Adrenal gland (tissue), 9 donors: ENCODE measurements at regions not wholly inside any gene's neighbourhood (a gene's known extent, or its start where the extent isn't known, plus 50 kb on each side); places are given as distances from the start of the nearest gene placed in this dataset.

ENCODE experiments used
- DNase-seq, 7 donors: peaks; one replicate each; pipeline ENCODE4 v3.0.0-alpha.2; 2019 to 2020
- H3K27ac ChIP-seq, 5 donors: fragments of 200-600 bp; sonication (generic) in 4 of 5; 1 replicate in 3 of 5; 2 replicates in 2 of 5; pipeline versions ENCODE4 v1.5.1 to v1.8.0; 2016 to 2020; ENCODE audit warnings: mild to moderate bottlenecking in 1 of 5
- H3K27me3 ChIP-seq: fragments of 200-600 bp; 2 replicates; pipeline ENCODE4 v1.8.0; 2021
- H3K36me3 ChIP-seq, 2 donors: fragments of 200-600 bp; replicated peaks in 1 of 2; 1 replicate in 1 of 2; 2 replicates in 1 of 2; pipeline versions ENCODE4 v1.5.1 to v1.8.0; 2018 to 2022
- H3K4me1 ChIP-seq, 2 donors: fragments of 200-600 bp; replicated peaks in 1 of 2; 1 replicate in 1 of 2; 2 replicates in 1 of 2; pipeline versions ENCODE4 v1.5.1 to v1.8.0; 2018 to 2021
- H3K4me3 ChIP-seq, 4 donors: fragments of 200-600 bp; sonication (generic) in 3 of 4; one replicate each; pipeline ENCODE4 v1.5.1; 2016 to 2018
- H3K9me3 ChIP-seq, 3 donors: fragments of 200-600 bp; sonication (generic) in 1 of 3; replicated peaks in 1 of 3; 1 replicate in 2 of 3; 2 replicates in 1 of 3; pipeline versions ENCODE4 v1.5.1 to v1.8.0; 2016 to 2021
- POLR2A ChIP-seq, 2 donors: fragments of 450-650 bp; IDR thresholded peaks; one replicate each; pipeline ENCODE4 v1.6.1; 2017; ENCODE audit warnings: antibody characterized with exemption in 2 of 2, mild to moderate bottlenecking in 2 of 2, moderate library complexity in 1 of 2
- WGBS, 4 donors: extraction: QIAGEN DNeasy Blood & Tissue Kit in 2 of 4; methylation state at CpG; one replicate each; pipeline versions ENCODE4 v1.1.5 to v1.1.7; 2013 to 2017; 5-methylcytosine and 5-hydroxymethylcytosine counted together
- intact Hi-C, 2 donors: fragments of 100-400 bp; cut with DNase I; formaldehyde crosslinking; loops; one replicate each; pipeline versions ENCODE4 v1.14.1 to v1.15.0; 2022 to 2023
- TF ChIP-seq, protein P1 (sequence below), 6 experiments: fragments of 450-650 bp in 4 of 6; fragments of 200-600 bp in 2 of 6; sonication (generic) in 1 of 6; IDR thresholded peaks; 1 replicate in 5 of 6; 2 replicates in 1 of 6; pipeline versions ENCODE4 v1.5.1 to v1.8.0; 2016 to 2021; ENCODE audit warnings: antibody characterized with exemption in 6 of 6, mild to moderate bottlenecking in 2 of 6, moderate library complexity in 1 of 6
- donor health status: healthy with polysubstance abuse.
- donor health status: Bipolar disorder and iron deficiency.
- donor health status: DM: yes; HTN: yes; CAD: no.
- donor health status: DM: no; HTN: no; CAD: no.
- donor health status: DM: no; HTN: no; CAD: no.

DNA sequence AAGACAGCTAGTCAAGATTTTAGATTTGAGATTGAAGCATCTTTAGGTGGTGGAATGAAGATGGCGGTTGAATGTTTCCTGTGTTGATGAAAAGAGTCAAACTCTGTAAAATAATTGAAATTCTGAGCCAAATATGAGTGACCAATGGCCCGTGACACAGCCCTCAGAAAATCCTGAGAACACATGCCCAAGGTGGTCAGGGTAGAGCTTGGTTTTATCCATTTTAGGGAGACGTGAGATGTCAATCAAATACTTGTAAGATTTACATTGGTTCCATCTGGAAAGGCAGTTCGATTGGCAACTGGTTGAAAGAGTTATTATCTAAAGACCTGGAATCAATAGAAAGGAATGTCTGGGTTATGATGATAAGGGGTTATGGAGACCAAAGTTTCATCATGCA, 198.0 kb upstream of the AGAP1 start:
- no peak for TF ChIP-seq POLR2A (IDR thresholded peaks at IDR 0.05)
- TF ChIP-seq, protein P1, sequence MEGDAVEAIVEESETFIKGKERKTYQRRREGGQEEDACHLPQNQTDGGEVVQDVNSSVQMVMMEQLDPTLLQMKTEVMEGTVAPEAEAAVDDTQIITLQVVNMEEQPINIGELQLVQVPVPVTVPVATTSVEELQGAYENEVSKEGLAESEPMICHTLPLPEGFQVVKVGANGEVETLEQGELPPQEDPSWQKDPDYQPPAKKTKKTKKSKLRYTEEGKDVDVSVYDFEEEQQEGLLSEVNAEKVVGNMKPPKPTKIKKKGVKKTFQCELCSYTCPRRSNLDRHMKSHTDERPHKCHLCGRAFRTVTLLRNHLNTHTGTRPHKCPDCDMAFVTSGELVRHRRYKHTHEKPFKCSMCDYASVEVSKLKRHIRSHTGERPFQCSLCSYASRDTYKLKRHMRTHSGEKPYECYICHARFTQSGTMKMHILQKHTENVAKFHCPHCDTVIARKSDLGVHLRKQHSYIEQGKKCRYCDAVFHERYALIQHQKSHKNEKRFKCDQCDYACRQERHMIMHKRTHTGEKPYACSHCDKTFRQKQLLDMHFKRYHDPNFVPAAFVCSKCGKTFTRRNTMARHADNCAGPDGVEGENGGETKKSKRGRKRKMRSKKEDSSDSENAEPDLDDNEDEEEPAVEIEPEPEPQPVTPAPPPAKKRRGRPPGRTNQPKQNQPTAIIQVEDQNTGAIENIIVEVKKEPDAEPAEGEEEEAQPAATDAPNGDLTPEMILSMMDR (IDR thresholded peaks at IDR 0.05) = no peak
- Histone ChIP-seq H3K4me3 (no peak overlapping the region), H3K27ac (no peak overlapping the region), H3K36me3 (no peaks in the 10 kb centered on the region), H3K9me3 (no peaks in the 10 kb centered on the region), H3K4me1 (no peaks in the 10 kb centered on the region), H3K27me3 (no peaks in the 10 kb centered on the region)
- intact Hi-C loops = no loop called here
- DNase-seq = no peak
- WGBS, 4 donors = 73 to 83% (median 78%) methylated on average over 4 of the region's 4 CpGs

DNA sequence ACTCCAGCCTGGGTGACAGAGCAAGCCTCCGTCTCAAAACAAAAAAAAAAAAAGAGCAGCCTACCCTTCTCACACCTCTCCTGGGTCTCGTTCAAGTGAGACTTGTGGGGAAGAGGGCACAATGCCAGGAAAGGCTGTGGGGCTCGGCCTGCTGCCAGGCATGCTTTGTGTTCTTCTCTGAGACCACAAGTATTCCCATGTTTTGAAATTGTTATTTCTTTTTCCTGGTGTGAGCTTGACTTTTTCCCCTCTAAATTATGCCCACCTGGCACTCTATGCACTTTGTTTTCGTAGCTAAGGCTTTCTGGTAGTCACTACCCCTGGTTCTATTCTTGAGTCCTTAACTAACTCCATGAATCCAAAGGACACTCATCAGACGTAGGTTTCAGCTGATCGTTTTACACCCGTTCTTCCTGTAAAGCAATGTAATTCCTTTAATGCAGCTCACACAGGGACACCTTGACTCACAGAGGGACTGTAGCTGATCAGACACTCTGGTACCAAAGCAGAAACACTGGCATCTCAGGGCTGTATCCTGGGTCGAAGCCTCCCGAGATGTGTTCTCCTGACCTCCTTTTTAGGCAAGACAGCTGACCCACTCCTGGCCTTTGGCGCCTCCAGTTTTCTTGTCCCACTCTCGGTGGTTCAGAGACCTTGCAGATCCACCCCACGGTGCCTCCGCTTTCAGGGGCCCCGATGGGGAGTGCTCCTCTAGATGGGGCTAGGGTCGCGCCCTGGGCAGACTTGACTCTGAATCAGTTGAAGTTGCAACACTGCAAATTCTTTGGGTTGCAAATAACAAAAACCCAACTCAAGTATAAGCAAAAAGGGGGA, 193.3 kb upstream of the AGAP1 start:
- H3K27me3 ChIP-seq = no peaks in the 10 kb centered on the region
- H3K27ac ChIP-seq = no peak overlapping the region
- no peaks in the 10 kb centered on the region for H3K4me1 ChIP-seq
- intact Hi-C loops = no loop called here
- TF ChIP-seq POLR2A (IDR thresholded peaks at IDR 0.05) = no peak
- TF ChIP-seq, protein P1 (IDR thresholded peaks at IDR 0.05) = no peak
- WGBS, 4 donors = 74 to 82% (median 78%) methylated on average over 9 to 16 of the region's 16 CpGs
- no peak for DNase-seq
- H3K36me3 ChIP-seq = no peaks in the 10 kb centered on the region
- no peaks in the 10 kb centered on the region for H3K9me3 ChIP-seq
- H3K4me3 ChIP-seq = no peak overlapping the region

DNA sequence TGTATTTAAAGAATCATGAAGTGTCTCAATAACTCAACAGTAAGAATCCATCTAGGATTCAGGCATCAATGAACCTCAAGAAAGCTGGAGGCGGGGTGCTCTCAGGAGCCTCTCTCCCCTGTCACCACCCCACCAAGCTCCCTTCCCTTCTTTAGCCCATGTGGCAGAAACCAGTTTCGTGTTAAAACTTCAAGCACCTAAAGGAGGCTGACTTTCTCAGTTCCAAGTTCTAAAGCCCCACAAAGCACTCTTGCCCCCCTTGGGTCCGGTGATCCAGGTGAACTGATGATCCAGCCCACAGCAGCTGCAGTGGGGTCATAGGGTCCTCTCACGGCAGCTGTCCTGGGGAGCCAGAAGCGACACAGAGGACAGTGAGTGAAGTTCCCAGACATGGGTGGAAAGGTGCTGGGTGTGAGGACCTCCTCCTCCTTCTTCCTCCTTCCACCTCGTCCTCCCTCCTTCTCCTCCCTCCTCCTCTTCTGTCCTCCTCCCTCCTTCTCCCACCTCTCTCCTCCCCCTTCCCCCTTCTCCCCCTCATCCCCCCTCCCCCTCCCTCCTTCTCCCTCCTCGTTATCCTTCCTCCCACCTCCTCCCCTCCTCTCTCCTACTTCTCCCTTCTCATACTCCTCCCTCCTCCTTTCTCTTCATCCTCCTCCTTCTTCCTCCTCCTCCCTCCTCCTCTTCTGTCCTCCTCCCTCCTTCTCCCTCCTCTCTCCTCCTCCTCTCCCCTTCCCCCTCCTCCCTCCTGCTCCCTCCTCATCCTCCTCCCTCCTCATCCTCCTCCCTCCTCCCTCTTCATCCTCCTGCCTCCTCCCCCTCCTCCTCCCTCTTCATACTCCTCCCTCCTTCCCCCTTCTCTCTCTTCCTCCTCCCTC, 192.4 kb upstream of the AGAP1 start:
- no peak overlapping the region for H3K4me3 ChIP-seq
- no peaks in the 10 kb centered on the region for H3K27me3 ChIP-seq
- H3K27ac ChIP-seq = no peak overlapping the region
- no peaks in the 10 kb centered on the region for H3K9me3 ChIP-seq
- H3K36me3 ChIP-seq = no peaks in the 10 kb centered on the region
- WGBS, 4 donors = 67 to 83% (median 79%) methylated on average over 4 to 7 of the region's 7 CpGs
- intact Hi-C loops = no loop called here
- no peak for DNase-seq
- no peaks in the 10 kb centered on the region for H3K4me1 ChIP-seq
- TF ChIP-seq POLR2A (IDR thresholded peaks at IDR 0.05) = no peak
- TF ChIP-seq, protein P1 (IDR thresholded peaks at IDR 0.05) = no peak

DNA sequence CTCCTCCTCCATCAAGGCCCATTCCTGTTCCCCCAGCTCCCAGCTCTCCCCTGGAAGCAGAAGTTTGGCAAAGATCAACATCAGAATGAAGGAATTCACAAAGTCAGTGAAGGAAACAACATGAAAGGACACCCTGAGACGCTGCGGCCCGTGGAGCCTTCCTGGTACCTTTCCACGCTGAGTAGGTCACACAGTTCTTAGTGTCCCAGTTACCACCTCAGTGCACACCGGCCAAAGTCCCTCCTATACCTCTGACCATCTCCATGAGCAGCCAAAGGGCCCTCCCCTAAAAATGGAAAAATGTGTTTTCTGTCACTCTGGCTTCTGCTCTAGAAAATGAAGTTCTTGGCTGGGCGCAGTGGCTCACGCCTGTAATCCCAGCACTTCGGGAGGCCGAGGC, 191.6 kb upstream of the AGAP1 start:
- H3K36me3 ChIP-seq = no peaks in the 10 kb centered on the region
- no peak for TF ChIP-seq POLR2A (IDR thresholded peaks at IDR 0.05)
- TF ChIP-seq, protein P1 (IDR thresholded peaks at IDR 0.05) = no peak
- no peaks in the 10 kb centered on the region for H3K27me3 ChIP-seq
- 90 to 96% (median 93%) methylated on average over 9 of the region's 9 CpGs for WGBS, 4 donors
- no peak overlapping the region for H3K27ac ChIP-seq
- no peak for DNase-seq
- H3K4me3 ChIP-seq = no peak overlapping the region
- no peaks in the 10 kb centered on the region for H3K4me1 ChIP-seq
- intact Hi-C loops = no loop called here
- no peaks in the 10 kb centered on the region for H3K9me3 ChIP-seq
